KMS-11 (cell line): ENCODE measurements at regions not wholly inside any gene's neighbourhood (a gene's known extent, or its start where the extent isn't known, plus 50 kb on each side); places are given as distances from the start of the nearest gene placed in this dataset.
"Not testable (repeated sequence)": the region's sequence is repeated elsewhere in the genome, so short reads cannot be mapped to it uniquely, and the experiment has no call there.

ENCODE experiments used
- H2AFZ ChIP-seq: fragments of 200-600 bp; sonication (generic); 2 replicates; pipeline ENCODE4 v1.6.1; 2016; ENCODE audit warnings: antibody characterized with exemption, mixed run types, low read depth
- H3K27ac ChIP-seq: fragments of 200-600 bp; sonication (generic); 2 replicates; pipeline ENCODE4 v1.6.1; 2016; ENCODE audit warnings: mild to moderate bottlenecking, mixed run types
- H3K27me3 ChIP-seq: fragments of 200-600 bp; sonication (generic); 2 replicates; pipeline ENCODE4 v1.6.1; 2017; ENCODE audit warnings: mild to moderate bottlenecking, low read depth, mixed run types, moderate library complexity; ENCODE audit not compliant: insufficient read depth
- H3K36me3 ChIP-seq: fragments of 200-600 bp; sonication (generic); 2 replicates; pipeline ENCODE4 v1.6.1; 2017; ENCODE audit warnings: mild to moderate bottlenecking, mixed run types; ENCODE audit not compliant: insufficient read depth
- H3K4me1 ChIP-seq: fragments of 200-600 bp; sonication (generic); 2 replicates; pipeline ENCODE4 v1.6.1; 2016; ENCODE audit warnings: mild to moderate bottlenecking, low read depth, mixed run types; ENCODE audit not compliant: poor library complexity, severe bottlenecking
- H3K4me2 ChIP-seq: fragments of 200-600 bp; sonication (generic); 2 replicates; pipeline ENCODE4 v1.7.0; 2016; ENCODE audit warnings: mild to moderate bottlenecking, mixed run types
- H3K4me3 ChIP-seq: fragments of 200-600 bp; sonication (generic); IDR thresholded peaks from 2 replicates; pipeline ENCODE4 v1.6.1; 2017; ENCODE audit warnings: low read depth, low read length, mixed read lengths; ENCODE audit not compliant: insufficient read depth
- H3K79me2 ChIP-seq: fragments of 200-600 bp; sonication (generic); 2 replicates; pipeline ENCODE4 v1.6.1; 2016; ENCODE audit warnings: low read depth, mixed run types; ENCODE audit not compliant: insufficient read depth
- H3K9ac ChIP-seq: fragments of 200-600 bp; sonication (generic); 2 replicates; pipeline ENCODE4 v1.6.1; 2016; ENCODE audit warnings: mild to moderate bottlenecking, mixed run types
- H4K20me1 ChIP-seq: fragments of 200-600 bp; sonication (generic); 2 replicates; pipeline ENCODE4 v1.6.1; 2016; ENCODE audit warnings: mild to moderate bottlenecking, mixed run types; ENCODE audit not compliant: insufficient read depth
- CTCF ChIP-seq: fragments of 200-600 bp; sonication (generic); conservative IDR thresholded peaks from 2 replicates; pipeline ENCODE4 v1.6.1; 2017; ENCODE audit warnings: low read depth, mild to moderate bottlenecking, antibody characterized with exemption, low read length, moderate library complexity, mixed read lengths

- Histone ChIP-seq H2AFZ (no peak overlapping the region), H4K20me1 (no peaks in the 10 kb centered on the region), H3K36me3 (no peaks in the 10 kb centered on the region), H3K4me2 (no peak overlapping the region), H3K27ac (no peak overlapping the region), H3K4me1 (no peaks in the 10 kb centered on the region), H3K4me3 (no peak overlapping the region), H3K27me3 (no peaks in the 10 kb centered on the region), H3K79me2 (no peaks in the 10 kb centered on the region), H3K9ac (no peak overlapping the region)
- no peak for TF ChIP-seq CTCF
Observed at GRCh38 chr7:113188396-113188795, 70.0 kb upstream of the SMIM30 start.

GRCh38 chr7:113179313-113179712 is 61.0 kb upstream of the SMIM30 start:
- H3K9ac ChIP-seq = no peak overlapping the region
- no peaks in the 10 kb centered on the region for H4K20me1 ChIP-seq
- no peak overlapping the region for H3K4me3 ChIP-seq
- no peaks in the 10 kb centered on the region for H3K79me2 ChIP-seq
- no peak for TF ChIP-seq CTCF
- H3K27ac ChIP-seq = no peak overlapping the region
- no peak overlapping the region for H2AFZ ChIP-seq
- H3K4me1 ChIP-seq = no peaks in the 10 kb centered on the region
- no peak overlapping the region for H3K4me2 ChIP-seq
- H3K27me3 ChIP-seq = no peaks in the 10 kb centered on the region
- H3K36me3 ChIP-seq = no peaks in the 10 kb centered on the region

- Histone ChIP-seq H3K27me3 (no peaks in the 10 kb centered on the region), H3K4me3 (no peak overlapping the region), H3K36me3 (no peaks in the 10 kb centered on the region), H3K4me2 (no peak overlapping the region), H3K79me2 (no peaks in the 10 kb centered on the region), H2AFZ (no peak overlapping the region), H3K9ac (no peak overlapping the region), H3K27ac (no peak overlapping the region), H3K4me1 (no peaks in the 10 kb centered on the region), H4K20me1 (no peaks in the 10 kb centered on the region)
- TF ChIP-seq CTCF = no peak
Observed at GRCh38 chr7:113176836-113177235, 58.5 kb upstream of the SMIM30 start.

GRCh38 chr7:113176180-113176579 is 57.8 kb upstream of the SMIM30 start:
- H3K36me3 ChIP-seq, H3K79me2 ChIP-seq, H3K4me2 ChIP-seq, H3K4me1 ChIP-seq, H2AFZ ChIP-seq, H3K27me3 ChIP-seq, H3K27ac ChIP-seq, H3K9ac ChIP-seq, H3K4me3 ChIP-seq, H4K20me1 ChIP-seq: not testable (repeated sequence)

GRCh38 chr7:113175525-113176104 is 57.3 kb upstream of the SMIM30 start:
- Histone ChIP-seq H3K79me2 (no peaks in the 10 kb centered on the region), H3K4me1 (no peaks in the 10 kb centered on the region), H3K9ac (no peak overlapping the region), H3K4me3 (no peak overlapping the region), H4K20me1 (no peaks in the 10 kb centered on the region), H3K27ac (no peak overlapping the region), H3K36me3 (no peaks in the 10 kb centered on the region), H3K4me2 (no peak overlapping the region), H3K27me3 (no peaks in the 10 kb centered on the region), H2AFZ (no peak overlapping the region)
- TF ChIP-seq CTCF = no peak
